Stimulated activated CD8-positive, alpha-beta memory T cell treated with anti-CD3 and anti-CD28 coated beads, Interleukin-4, amount 100 ng/mL, for 24 hours (primary cell): ENCODE measurements at regions not wholly inside any gene's neighbourhood (a gene's known extent, or its start where the extent isn't known, plus 50 kb on each side); places are given as distances from the start of the nearest gene placed in this dataset.

Experiments used
- DNase-seq: peaks from one replicate; pipeline ENCODE4 v3.0.0-alpha.2; 2020; ENCODE audit warnings: low read depth

DNA sequence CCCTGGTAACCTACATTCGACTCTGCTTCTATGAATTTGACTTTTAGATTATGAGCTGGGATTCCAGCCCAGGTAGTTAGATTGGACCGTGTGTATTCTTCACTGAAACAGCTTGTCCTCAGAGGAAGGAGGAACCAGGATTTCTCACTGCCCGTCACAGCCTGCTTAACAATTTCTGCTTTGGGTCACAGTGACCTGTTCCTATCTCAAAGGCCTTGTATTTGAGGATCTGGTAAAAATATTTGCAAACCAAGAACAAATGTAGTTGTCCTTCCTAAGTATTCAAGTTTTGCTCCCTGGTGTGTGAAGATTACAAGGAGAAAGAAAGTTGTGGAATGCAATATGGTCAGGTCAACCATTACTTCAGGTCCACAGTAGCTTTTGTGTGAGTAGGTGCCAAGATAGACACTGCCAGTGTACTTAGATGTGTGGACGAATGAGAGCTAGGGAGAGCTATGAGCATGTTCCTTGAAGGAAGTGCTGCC, 55.1 kb downstream of the KIF4B start:
- no peak for DNase-seq

- no peak for DNase-seq
Observed at GRCh38 chr5:155069961-155070360, 56.4 kb downstream of the KIF4B start.

DNA sequence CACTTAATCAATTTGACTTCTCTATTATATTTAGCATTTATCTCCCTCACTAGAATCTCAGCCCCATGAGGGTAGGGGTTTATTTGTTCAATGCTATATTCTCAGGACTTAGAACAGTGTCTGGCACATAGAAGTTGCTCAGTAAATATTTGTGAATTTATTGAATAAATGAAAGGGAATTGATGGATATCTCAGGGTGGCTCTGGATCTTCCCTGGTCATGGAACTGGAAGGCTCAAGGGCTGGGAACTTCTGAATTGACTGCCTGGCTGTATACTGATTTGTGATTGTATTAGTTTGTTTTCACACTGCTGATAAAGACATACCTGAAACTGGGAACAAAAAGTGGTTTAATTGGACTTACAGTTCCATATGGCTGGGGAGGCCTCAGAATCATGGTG, 57.2 kb downstream of the KIF4B start:
- no peak for DNase-seq

DNA sequence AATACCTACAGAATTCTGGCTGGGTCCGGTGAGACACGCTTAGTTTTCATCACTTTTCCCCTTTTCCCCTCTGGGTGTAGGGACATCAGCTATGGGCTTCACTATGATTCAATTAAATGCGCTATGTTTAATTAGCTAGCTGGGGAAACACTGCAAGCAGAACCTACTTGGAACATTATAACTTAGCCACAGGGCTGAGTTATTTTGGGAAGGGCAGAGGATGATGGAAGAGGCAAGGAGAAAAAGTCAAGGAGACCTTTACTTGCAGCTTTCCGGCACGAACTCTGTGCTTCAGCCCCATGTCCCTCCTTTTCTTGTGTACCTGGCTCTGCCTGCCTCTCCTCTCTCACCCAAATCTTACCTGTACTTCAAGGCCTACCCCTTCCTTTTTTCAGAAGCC, 62.8 kb downstream of the KIF4B start:
- no peak for DNase-seq

GRCh38 chr5:155079698-155080097, 66.1 kb downstream of the KIF4B start:
- no peak for DNase-seq

GRCh38 chr5:155080721-155081120, 67.2 kb downstream of the KIF4B start:
- no peak for DNase-seq

DNA sequence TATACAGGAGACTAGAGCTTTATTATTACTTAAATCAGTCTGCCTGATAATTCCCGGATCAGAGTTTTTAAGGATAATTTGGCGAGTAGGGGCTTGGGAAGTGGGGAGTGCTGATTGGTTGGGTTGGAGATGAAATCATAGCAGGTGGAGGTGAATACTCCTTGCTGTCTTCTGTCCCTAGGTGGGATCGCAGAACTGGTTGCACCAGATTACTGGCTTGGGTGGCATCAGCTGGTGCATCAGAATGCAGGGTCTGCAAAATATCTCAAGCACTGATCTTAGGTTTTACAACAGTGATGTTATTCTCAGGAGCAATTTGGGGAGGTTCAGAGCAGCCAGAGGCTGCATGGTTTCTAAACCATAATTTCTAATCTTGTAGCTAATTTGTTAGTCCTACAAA, 68.1 kb downstream of the KIF4B start:
- no peak for DNase-seq

DNA sequence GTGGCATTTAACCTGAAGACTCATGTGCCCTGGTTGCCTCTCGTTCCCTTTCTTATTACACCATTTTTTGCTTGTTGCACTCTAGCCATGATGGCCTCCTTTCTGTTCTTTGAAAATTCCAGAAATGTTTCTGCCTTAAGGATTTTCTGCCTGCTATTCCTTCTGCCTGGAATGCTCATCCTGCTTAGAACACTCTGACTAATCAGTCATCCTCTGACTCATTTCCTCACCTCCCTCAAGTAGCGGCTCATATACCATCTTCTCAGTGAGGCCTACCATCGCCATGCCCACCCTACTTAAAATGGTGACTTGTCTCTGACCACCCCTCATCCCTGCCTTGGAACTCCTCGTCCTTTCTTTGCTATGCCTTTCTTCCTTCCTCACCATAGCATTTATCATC, 68.8 kb downstream of the KIF4B start:
- no peak for DNase-seq

GRCh38 chr5:155085282-155085989, 71.9 kb downstream of the KIF4B start:
- no peak for DNase-seq

- DNase-seq = no peak
Observed at GRCh38 chr5:155087036-155087435, 73.5 kb downstream of the KIF4B start.

DNA sequence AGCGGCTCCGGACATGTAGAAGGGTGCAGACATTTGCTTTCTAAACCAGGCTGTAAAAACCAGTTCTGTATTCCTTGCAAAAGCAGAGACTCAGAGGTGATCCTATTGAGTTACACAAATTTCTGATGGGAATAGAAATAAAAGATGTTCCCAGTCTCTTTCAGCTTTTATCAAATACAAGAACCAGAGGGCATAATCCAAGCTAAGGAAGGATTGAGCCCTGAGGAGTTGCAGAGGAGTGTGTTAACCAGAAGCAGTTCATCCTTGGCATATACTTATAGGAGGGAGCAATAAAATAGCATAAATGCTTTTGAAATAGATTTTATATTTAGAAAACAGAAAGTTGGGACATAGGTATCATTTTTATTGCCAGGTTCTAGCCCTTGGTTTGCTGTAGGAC, 75.3 kb downstream of the KIF4B start:
- no peak for DNase-seq

- no peak for DNase-seq
Observed at GRCh38 chr5:155089643-155090042, 76.1 kb downstream of the KIF4B start.

GRCh38 chr5:155091063-155091648, 77.6 kb downstream of the KIF4B start:
- no peak for DNase-seq

DNA sequence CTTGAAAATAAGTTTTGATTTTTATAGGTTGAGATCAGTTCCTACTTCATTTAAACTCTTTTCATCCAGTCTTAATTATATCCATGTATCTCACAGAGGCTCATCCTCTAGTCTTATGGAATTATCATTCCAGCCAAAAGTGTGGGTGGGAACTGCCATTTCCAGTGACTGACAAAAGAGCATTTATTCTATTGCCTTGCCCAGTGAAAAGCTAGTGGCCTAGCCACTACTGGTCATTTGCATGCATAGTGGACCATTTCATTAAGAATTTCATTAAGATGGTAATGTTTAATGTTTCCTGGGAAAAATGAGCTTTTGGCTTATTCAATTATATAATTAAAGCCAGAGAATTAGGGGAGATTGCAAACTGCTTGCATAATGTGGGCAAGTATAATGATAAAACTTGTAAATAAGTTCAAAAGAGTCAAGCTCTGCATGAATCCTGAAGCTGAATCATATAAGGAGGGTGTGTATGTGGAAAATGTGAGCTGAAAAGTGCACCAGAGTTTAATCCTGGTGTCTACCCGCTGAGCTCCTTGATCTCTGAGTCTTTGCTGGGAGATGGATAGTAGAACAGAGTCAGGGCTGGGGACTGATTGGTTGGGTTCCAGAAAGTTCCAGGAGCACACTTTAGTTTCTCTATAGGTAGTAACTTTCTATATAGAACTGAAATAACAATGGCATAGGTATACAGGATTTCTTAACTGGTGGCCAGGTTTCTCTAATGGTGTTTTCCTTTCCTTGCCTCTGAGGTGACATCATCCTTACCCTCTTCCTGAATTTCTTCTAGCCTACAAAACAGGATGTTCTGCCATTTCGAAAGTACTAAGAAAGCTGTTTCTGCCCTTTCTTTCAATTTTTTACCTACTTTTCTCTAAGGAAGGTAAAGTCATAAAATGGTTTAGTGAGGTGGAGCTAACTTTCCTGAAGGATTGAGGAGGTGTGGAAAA, 78.5 kb downstream of the KIF4B start:
- no peak for DNase-seq

GRCh38 chr5:155094455-155094854, 80.9 kb downstream of the KIF4B start:
- DNase-seq = no peak

DNA sequence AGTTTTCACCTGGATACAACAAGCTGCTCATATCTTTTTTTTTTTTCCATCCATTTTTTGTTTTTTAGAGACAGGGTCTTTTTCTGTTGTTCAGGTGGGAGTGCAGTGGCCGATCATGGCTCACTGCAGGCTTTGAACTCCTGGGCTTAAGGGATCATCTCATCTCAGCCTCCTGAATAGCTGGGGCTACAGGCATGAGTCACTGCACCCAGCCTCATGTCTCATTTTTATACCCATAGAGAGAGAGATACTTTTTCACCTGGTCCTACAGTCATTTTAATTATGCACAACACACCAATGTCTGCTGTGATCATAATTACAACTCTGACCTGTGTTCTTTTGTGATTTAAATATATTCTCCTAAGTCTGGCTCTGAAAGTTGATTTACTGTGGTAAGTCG, 84.4 kb downstream of the KIF4B start:
- DNase-seq = no peak

- DNase-seq = no peak
Observed at GRCh38 chr5:155098433-155098832, 84.9 kb downstream of the KIF4B start.

DNA sequence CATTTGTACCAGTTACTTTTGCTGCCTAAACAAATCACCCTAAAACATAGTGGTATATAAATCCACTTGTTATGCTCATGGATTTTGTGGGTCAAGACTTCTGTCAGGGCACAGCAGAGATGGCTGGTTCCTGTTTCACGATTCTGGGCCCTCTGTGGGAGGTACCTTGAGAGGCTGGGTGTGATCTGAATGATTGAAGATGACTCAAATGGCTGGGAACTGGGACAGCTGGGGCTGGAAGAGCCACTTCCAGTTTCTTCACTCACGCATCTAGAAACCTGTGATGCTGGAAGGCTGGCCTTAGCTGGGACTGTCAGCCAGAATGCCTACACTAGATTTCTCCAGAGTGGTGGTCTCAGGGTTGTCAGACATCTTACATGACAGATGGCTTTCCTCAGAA, 88.1 kb downstream of the KIF4B start:
- no peak for DNase-seq

DNA sequence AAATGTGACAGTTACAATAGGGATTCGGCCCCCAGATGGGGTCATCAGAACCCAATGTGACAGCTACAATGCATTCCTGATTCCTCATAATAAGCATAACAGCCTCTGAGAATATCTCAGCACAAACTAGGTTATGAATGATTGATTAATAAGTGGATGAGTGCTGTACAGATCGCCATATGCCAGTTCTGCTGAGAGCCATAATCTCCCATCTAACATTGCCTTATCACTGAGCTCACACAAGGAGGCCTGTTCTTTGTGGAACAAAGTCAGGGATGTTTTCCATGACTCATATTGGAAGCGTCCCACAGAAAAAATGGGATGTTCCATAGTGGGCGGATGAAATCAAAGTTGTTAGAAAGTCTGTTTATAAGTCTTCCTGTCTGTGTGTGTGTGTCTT, 89.6 kb downstream of the KIF4B start:
- no peak for DNase-seq

DNA sequence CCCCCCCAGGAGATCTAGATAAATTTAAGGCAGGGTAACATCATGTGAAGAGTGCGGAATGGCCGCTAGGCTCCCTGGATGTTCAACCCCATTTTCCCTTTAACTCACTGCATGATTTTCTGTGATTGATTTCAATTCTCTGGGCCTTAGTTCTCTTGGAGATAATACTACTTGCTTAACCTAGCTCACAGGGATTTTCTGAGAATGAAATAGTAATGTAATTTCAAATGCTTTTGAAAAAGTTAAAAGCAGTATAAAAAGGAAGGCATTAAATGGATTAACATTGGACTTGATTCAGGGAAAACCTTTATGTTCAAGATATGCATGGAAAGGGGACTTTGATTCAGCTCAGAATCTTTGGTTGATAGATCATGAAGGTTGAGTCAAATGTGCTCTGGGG, 90.9 kb downstream of the KIF4B start:
- no peak for DNase-seq

DNA sequence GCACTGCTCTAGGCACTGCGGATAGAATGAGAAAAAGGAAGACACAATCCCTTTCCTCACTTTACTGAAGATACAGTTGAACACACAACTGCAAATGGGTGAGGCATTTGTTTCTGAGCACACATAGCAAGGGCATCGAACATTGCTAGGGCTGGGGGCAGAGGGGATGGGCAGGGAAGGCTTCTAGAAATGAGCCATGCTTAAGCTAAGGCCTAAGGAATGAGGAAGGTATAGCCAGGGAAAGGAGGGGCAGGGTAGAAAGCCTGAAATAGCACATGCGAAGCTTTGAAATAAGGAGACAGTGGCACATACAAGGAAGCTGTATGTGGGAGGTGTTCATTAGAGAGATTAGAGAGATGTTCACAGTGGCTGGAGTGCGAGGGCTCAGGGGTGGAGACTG, 92.7 kb downstream of the KIF4B start:
- DNase-seq = no peak

- no peak for DNase-seq
Observed at GRCh38 chr5:155113888-155114287, 100.3 kb downstream of the KIF4B start.

DNA sequence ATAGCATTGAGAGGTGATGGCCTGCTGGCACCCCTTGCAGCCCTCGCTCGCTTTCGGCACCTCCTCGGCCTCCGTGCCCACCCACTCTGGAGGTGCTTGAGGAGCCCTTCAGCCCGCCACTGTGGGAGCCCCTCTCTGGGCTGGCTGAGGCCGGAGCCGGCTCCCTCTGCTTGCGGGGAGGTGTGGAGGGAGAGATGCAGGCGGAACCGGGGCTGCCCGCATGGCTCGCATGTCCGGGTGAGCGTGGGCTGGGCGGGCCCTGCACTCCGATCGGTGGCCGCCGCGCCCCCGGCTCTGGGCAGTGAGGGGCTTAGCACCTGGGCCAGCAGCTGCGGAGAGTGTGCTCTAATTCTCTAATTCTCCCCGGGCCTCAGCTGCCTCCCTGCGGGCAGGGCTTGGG, 101.1 kb downstream of the KIF4B start:
- DNase-seq = no peak
